ENCODE measurements at regions not wholly inside any gene's neighbourhood (a gene's known extent, or its start where the extent isn't known, plus 50 kb on each side); places are given as distances from the start of the nearest gene placed in this dataset.

- no peak for ATAC-seq
- Mint-ChIP-seq H3K27ac (no peak overlapping the region), H3K9me3 (no peaks in the 10 kb centered on the region), H3K27me3 (ENCODE audit: insufficient read depth, low read depth, poor library complexity) (no peaks in the 10 kb centered on the region), H3K36me3 (ENCODE audit: low read depth) (no peaks in the 10 kb centered on the region), H3K4me1 (no peaks in the 10 kb centered on the region), H3K4me3 (no peak overlapping the region)
- 0 out of 2 replicates have a peak, but pooled peaks cover 4% of the 10 kb centered on the region for H3K9me2 ChIP-seq (ENCODE audit: insufficient read depth)
- H3K27ac ChIP-seq (ENCODE audit: low read depth) = no peak overlapping the region
- H3K4me2 ChIP-seq = no peak overlapping the region
- H3K36me3 ChIP-seq (ENCODE audit: insufficient read depth) = no peaks in the 10 kb centered on the region
- no peaks in the 10 kb centered on the region for H4K20me1 ChIP-seq (replicated peaks; ENCODE audit: insufficient read depth)
- no peak overlapping the region for H3K4me3 ChIP-seq
- no peaks in the 10 kb centered on the region for H3K27me3 ChIP-seq (ENCODE audit: insufficient read depth)
- no peak for DNase-seq (ENCODE audit: low spot score)
- H3K4me1 ChIP-seq (ENCODE audit: insufficient read depth) = no peaks in the 10 kb centered on the region
- H3K79me2 ChIP-seq (replicated peaks; ENCODE audit: insufficient read depth) = no peaks in the 10 kb centered on the region
- no peaks in the 10 kb centered on the region for H3F3A ChIP-seq (replicated peaks; ENCODE audit: low read depth)
- H2AFZ ChIP-seq = no peak overlapping the region; the same call in 1 of the 2 replicates
- TF ChIP-seq ETS1 (IDR thresholded peaks at IDR 0.05) (no peak), EZH2 (IDR thresholded peaks at IDR 0.05; ENCODE audit: low read depth, unreplicated experiment) (no peak), ZNF462 (CRISPR knock-in tag; IDR thresholded peaks at IDR 0.05) (no peak), ZNF114 (CRISPR knock-in tag; IDR thresholded peaks at IDR 0.05) (no peak), REST (IDR thresholded peaks at IDR 0.05; ENCODE audit: unreplicated experiment) (no peak), ZNF331 (CRISPR knock-in tag; IDR thresholded peaks at IDR 0.05; ENCODE audit: low read depth) (no peak), STAT1 (IDR thresholded peaks at IDR 0.05; ENCODE audit: unreplicated experiment) (no peak), NANOG (IDR thresholded peaks at IDR 0.05; ENCODE audit: borderline replicate concordance) (no peak), JUNB (IDR thresholded peaks at IDR 0.05; ENCODE audit: unreplicated experiment) (no peak), EZH2phosphoT487 (IDR thresholded peaks at IDR 0.05; ENCODE audit: unreplicated experiment) (no peak), CREB1 (CRISPR knock-in tag; IDR thresholded peaks at IDR 0.05; ENCODE audit: low read depth) (no peak)
Observed at GRCh38 chr6:155548576-155548975, 92.9 kb upstream of the NOX3 start.

Measured in GM23338 (cell line).